ENCODE measurements at regions not wholly inside any gene's neighbourhood (a gene's known extent, or its start where the extent isn't known, plus 50 kb on each side); places are given as distances from the start of the nearest gene placed in this dataset.

DNA sequence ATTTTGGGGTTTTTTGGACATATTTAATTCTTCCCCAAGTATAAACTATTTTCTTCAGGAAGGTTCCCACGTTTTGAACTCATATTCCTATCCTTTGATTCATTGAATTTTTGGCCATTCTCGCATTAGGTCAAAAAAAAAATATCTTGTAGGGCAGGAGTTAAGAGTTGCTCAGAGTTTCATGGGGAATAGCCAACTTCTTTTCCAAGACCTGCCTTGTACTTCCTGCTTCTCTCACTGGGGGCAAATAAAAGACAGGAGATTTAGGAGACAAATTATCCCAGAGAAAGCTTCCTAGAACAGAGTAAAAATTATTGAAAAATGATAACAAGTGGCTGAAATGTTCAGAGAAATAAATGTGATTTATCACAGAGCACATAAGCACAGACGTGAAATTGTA lies 55.2 kb upstream of the BCL11A start:
- Histone ChIP-seq H2AFZ (ENCODE audit: low read length) (no peak overlapping the region), H3K14ac (ENCODE audit: insufficient read depth, low read length) (no peak overlapping the region), H3K23ac (ENCODE audit: insufficient read length, low read depth, low read length) (no peak overlapping the region), H3K27me3 (ENCODE audit: insufficient read depth, low read length) (no peaks in the 10 kb centered on the region), H3K56ac (ENCODE audit: insufficient read length, low read depth, low read length) (no peak overlapping the region), H3K18ac (ENCODE audit: insufficient read length, low read depth, low read length) (no peak overlapping the region), H3K23me2 (ENCODE audit: insufficient read length, low read depth, low read length, poor library complexity, severe bottlenecking) (no peaks in the 10 kb centered on the region), H3K9ac (ENCODE audit: extremely low read depth, insufficient read length, low read length) (no peak overlapping the region), H3K79me1 (ENCODE audit: insufficient read depth, low read depth, low read length, poor library complexity, severe bottlenecking) (no peaks in the 10 kb centered on the region), H4K91ac (ENCODE audit: insufficient read length, low read depth, low read length) (no peak overlapping the region), H3K4me2 (ENCODE audit: insufficient read depth, insufficient read length, low read length) (no peak overlapping the region), H2BK5ac (ENCODE audit: insufficient read length, low read length) (no peak overlapping the region), H4K20me1 (ENCODE audit: control insufficient read depth, insufficient read depth, insufficient read length) (no peaks in the 10 kb centered on the region), H3K4me1 (ENCODE audit: insufficient read depth, low read length) (no peaks in the 10 kb centered on the region), H2BK15ac (ENCODE audit: low read depth, low read length) (no peak overlapping the region), H2AK5ac (ENCODE audit: insufficient read length, low read length) (no peak overlapping the region), H2BK120ac (ENCODE audit: low read depth, low read length, poor library complexity, severe bottlenecking) (no peak overlapping the region), H3K9me3 (ENCODE audit: control insufficient read depth, low read depth, low read length) (no peaks in the 10 kb centered on the region), H3T11ph (ENCODE audit: low read length) (no peak overlapping the region), H3K27ac (ENCODE audit: insufficient read length, low read depth, low read length) (no peak overlapping the region), H4K5ac (ENCODE audit: insufficient read length, low read depth, low read length) (no peak overlapping the region), H3K4ac (ENCODE audit: low read depth, low read length) (no peak overlapping the region), H2BK12ac (ENCODE audit: insufficient read length, low read depth, low read length) (no peak overlapping the region), H4K8ac (replicated peaks; ENCODE audit: insufficient read length, low read depth, low read length) (no peak overlapping the region), H3K79me2 (ENCODE audit: insufficient read depth, low read length) (no peaks in the 10 kb centered on the region), H2BK20ac (ENCODE audit: low read depth, low read length, poor library complexity, severe bottlenecking) (no peak overlapping the region)
- Mint-ChIP-seq H3K27ac (no peak overlapping the region), H3K27me3 (ENCODE audit: low read depth) (no peaks in the 10 kb centered on the region), H3K4me1 (peaks cover 3 to 14% of the 10 kb centered on the region in 2 experiments; a peak in 3 of 4 replicates), H3K9me3 (no peaks in the 10 kb centered on the region), H3K4me3 (no peak overlapping the region), H3K36me3 (ENCODE audit: insufficient read depth in 1 of 3, low read depth in 3 of 3) (no peaks in the 10 kb centered on the region; a peak in 1 of 7 replicates)
- WGBS (ENCODE audit: extremely low coverage, insufficient read length, low lambda C conversion rate), result no CpG with 5 or more reads among the region's 3 CpGs
- no peak for DNase-seq
- TF ChIP-seq, protein P1, sequence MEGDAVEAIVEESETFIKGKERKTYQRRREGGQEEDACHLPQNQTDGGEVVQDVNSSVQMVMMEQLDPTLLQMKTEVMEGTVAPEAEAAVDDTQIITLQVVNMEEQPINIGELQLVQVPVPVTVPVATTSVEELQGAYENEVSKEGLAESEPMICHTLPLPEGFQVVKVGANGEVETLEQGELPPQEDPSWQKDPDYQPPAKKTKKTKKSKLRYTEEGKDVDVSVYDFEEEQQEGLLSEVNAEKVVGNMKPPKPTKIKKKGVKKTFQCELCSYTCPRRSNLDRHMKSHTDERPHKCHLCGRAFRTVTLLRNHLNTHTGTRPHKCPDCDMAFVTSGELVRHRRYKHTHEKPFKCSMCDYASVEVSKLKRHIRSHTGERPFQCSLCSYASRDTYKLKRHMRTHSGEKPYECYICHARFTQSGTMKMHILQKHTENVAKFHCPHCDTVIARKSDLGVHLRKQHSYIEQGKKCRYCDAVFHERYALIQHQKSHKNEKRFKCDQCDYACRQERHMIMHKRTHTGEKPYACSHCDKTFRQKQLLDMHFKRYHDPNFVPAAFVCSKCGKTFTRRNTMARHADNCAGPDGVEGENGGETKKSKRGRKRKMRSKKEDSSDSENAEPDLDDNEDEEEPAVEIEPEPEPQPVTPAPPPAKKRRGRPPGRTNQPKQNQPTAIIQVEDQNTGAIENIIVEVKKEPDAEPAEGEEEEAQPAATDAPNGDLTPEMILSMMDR (conservative IDR thresholded peaks at IDR 0.05), result no peak

All from H9 (cell line).